ENCODE measurements at regions not wholly inside any gene's neighbourhood (a gene's known extent, or its start where the extent isn't known, plus 50 kb on each side); places are given as distances from the start of the nearest gene placed in this dataset.

- Histone ChIP-seq H3K27ac (ENCODE audit: low read length) (no peak overlapping the region), H3K27me3 (ENCODE audit: control insufficient read depth, insufficient read depth, low read length) (no peaks in the 10 kb centered on the region), H3K9me3 (ENCODE audit: control insufficient read depth, insufficient read depth, low read length) (no peaks in the 10 kb centered on the region), H3K4me1 (ENCODE audit: control insufficient read depth, insufficient read depth, low read length) (no peaks in the 10 kb centered on the region), H3K36me3 (ENCODE audit: control insufficient read depth, insufficient read depth, low read length) (no peaks in the 10 kb centered on the region), H3K4me3 (ENCODE audit: low read length) (no peak overlapping the region)
- no peak for DNase-seq
- H3K27me3 Mint-ChIP-seq (ENCODE audit: low read depth in 2 of 2), result no peaks in the 10 kb centered on the region
- no peaks in the 10 kb centered on the region for H3K36me3 Mint-ChIP-seq
- intact Hi-C loops (cut with micrococcal nuclease), result no loop called here
- peaks cover 0 to 2% of the 10 kb centered on the region in 2 donors for H3K9me3 Mint-ChIP-seq
- no peak for TF ChIP-seq CTCF (IDR thresholded peaks at IDR 0.05)
- ATAC-seq, result no peak
- peaks cover 10 to 13% of the 10 kb centered on the region in 2 donors for H3K4me1 Mint-ChIP-seq
- 87% methylated on average over 2 of the region's 2 CpGs for WGBS (ENCODE audit: insufficient coverage)
- no peak overlapping the region for H3K4me3 Mint-ChIP-seq
- H3K27ac Mint-ChIP-seq, result no peak overlapping the region
Measured at GRCh38 chr21:14607262-14607661, 61.1 kb upstream of the SAMSN1 start.

GRCh38 chr21:14603202-14603601, 57.1 kb upstream of the SAMSN1 start:
- peak overlapping the region; percentile 3 to 5 for H3K27ac Mint-ChIP-seq
- no peaks in the 10 kb centered on the region for H3K27me3 ChIP-seq (ENCODE audit: control insufficient read depth, insufficient read depth, low read length)
- no peaks in the 10 kb centered on the region for H3K4me1 ChIP-seq (ENCODE audit: control insufficient read depth, insufficient read depth, low read length)
- ATAC-seq (no peak), DNase-seq (no peak)
- H3K9me3 Mint-ChIP-seq, result no peaks in the 10 kb centered on the region
- H3K36me3 Mint-ChIP-seq, result no peaks in the 10 kb centered on the region
- H3K4me3 Mint-ChIP-seq, result no peak overlapping the region
- 82% methylated on average over 2 of the region's 2 CpGs for WGBS (ENCODE audit: insufficient coverage)
- no peak overlapping the region for H3K27ac ChIP-seq (ENCODE audit: low read length)
- H3K9me3 ChIP-seq (ENCODE audit: control insufficient read depth, insufficient read depth, low read length), result no peaks in the 10 kb centered on the region
- intact Hi-C loops (cut with micrococcal nuclease), result no loop called here
- H3K36me3 ChIP-seq (ENCODE audit: control insufficient read depth, insufficient read depth, low read length), result no peaks in the 10 kb centered on the region
- H3K4me1 Mint-ChIP-seq, result peaks cover 12 to 14% of the 10 kb centered on the region in 2 donors
- no peak overlapping the region for H3K4me3 ChIP-seq (ENCODE audit: low read length)
- TF ChIP-seq CTCF (IDR thresholded peaks at IDR 0.05), result no peak
- H3K27me3 Mint-ChIP-seq (ENCODE audit: low read depth in 2 of 2), result no peaks in the 10 kb centered on the region

GRCh38 chr21:14602382-14602958, 56.4 kb upstream of the SAMSN1 start:
- WGBS (ENCODE audit: insufficient coverage), result 0% methylated on average over 1 of the region's 1 CpG
- TF ChIP-seq CTCF (IDR thresholded peaks at IDR 0.05), result no peak
- no peaks in the 10 kb centered on the region for H3K36me3 ChIP-seq (ENCODE audit: control insufficient read depth, insufficient read depth, low read length)
- Mint-ChIP-seq H3K4me3 (peak overlapping the region; percentile 73), H3K4me1 (peaks cover 12 to 14% of the 10 kb centered on the region in 2 donors), H3K27ac (peak overlapping the region; percentile 3 to 5), H3K36me3 (no peaks in the 10 kb centered on the region), H3K27me3 (ENCODE audit: low read depth in 2 of 2) (no peaks in the 10 kb centered on the region), H3K9me3 (no peaks in the 10 kb centered on the region)
- H3K27me3 ChIP-seq (ENCODE audit: control insufficient read depth, insufficient read depth, low read length), result no peaks in the 10 kb centered on the region
- ATAC-seq (peak in 2 of 3 donors; percentile 43 to 57), DNase-seq (peak in 1 of 2 donors; percentile 37)
- no peak overlapping the region for H3K4me3 ChIP-seq (ENCODE audit: low read length)
- no peak overlapping the region for H3K27ac ChIP-seq (ENCODE audit: low read length)
- H3K4me1 ChIP-seq (ENCODE audit: control insufficient read depth, insufficient read depth, low read length), result no peaks in the 10 kb centered on the region
- intact Hi-C loops (cut with micrococcal nuclease), result no loop called here
- no peaks in the 10 kb centered on the region for H3K9me3 ChIP-seq (ENCODE audit: control insufficient read depth, insufficient read depth, low read length)
